ENCODE measurements at regions not wholly inside any gene's neighbourhood (a gene's known extent, or its start where the extent isn't known, plus 50 kb on each side); places are given as distances from the start of the nearest gene placed in this dataset.

DNA sequence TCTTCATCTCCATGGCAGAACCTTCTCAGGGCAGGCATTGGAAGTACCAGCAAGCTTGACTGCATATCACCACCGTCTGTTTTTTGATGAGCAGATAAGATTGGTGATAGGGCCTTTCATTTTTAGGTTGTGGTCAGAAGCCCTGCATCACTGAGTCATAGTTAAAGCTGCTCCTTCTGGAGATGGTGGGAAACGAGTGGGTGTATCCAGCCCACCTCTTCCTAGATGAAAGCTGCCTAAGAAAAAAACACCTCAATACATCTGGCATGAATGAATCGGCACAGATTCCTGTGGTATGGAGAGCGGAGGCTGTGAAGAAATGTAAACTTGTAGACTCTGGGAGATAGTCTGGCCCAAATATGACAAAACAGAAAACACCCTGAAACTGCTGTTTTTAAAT is 248.7 kb upstream of the EGLN3 start:
- Histone ChIP-seq H3K36me3 (no peaks in the 10 kb centered on the region), H3K27me3 (no peaks in the 10 kb centered on the region), H3K9me3 (no peaks in the 10 kb centered on the region), H3K4me1 (no peaks in the 10 kb centered on the region), H3K4me3 (no peak overlapping the region), H3K27ac (no peak overlapping the region)
- TF ChIP-seq, protein P1, sequence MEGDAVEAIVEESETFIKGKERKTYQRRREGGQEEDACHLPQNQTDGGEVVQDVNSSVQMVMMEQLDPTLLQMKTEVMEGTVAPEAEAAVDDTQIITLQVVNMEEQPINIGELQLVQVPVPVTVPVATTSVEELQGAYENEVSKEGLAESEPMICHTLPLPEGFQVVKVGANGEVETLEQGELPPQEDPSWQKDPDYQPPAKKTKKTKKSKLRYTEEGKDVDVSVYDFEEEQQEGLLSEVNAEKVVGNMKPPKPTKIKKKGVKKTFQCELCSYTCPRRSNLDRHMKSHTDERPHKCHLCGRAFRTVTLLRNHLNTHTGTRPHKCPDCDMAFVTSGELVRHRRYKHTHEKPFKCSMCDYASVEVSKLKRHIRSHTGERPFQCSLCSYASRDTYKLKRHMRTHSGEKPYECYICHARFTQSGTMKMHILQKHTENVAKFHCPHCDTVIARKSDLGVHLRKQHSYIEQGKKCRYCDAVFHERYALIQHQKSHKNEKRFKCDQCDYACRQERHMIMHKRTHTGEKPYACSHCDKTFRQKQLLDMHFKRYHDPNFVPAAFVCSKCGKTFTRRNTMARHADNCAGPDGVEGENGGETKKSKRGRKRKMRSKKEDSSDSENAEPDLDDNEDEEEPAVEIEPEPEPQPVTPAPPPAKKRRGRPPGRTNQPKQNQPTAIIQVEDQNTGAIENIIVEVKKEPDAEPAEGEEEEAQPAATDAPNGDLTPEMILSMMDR (IDR thresholded peaks at IDR 0.05), result no peak
- no peak for DNase-seq (ENCODE audit: low spot score)

DNA sequence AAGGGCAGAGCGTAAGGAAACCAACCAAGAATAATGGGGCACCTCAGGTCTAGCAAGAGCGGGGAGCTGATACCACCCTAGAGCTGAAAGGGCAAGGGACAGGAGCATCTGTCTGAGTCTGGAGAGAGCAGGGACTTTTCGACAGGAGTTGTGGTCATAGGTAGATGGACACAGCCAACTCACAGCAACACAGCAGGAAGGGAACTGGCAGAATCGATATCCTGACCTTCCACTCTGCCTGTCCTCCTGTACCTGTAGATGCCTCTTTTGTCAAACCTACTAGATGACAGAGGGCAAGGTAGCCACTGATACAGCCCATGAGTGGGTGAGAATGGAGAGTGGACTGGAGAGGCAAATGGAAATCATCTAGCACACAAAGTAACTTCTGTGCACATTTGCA is 247.2 kb upstream of the EGLN3 start:
- H3K4me1 ChIP-seq, result no peaks in the 10 kb centered on the region
- H3K27me3 ChIP-seq, result no peaks in the 10 kb centered on the region
- H3K9me3 ChIP-seq, result no peaks in the 10 kb centered on the region
- TF ChIP-seq, protein P1 (IDR thresholded peaks at IDR 0.05), result no peak
- DNase-seq (ENCODE audit: low spot score), result no peak
- no peaks in the 10 kb centered on the region for H3K36me3 ChIP-seq
- H3K4me3 ChIP-seq, result no peak overlapping the region
- H3K27ac ChIP-seq, result no peak overlapping the region

DNA sequence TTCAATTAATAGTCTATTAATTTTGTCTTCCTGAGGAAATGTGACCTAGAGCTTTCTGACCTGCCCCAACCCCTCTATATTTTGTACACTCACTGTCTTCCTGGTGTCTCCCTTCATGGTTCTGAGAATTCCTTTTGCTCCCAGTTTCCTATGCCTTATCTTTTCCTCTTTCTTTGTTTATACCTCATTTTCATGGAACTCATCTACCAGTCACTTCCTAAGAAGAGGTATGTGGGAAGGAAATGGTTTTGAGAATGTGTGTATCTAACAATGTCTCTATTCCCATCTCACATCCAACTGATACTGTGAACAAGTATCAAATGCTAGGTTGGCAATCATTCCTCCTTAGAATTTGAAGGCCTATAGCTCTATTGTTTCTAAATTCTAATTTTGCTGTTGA is 245.1 kb upstream of the EGLN3 start:
- Histone ChIP-seq H3K9me3 (no peaks in the 10 kb centered on the region), H3K4me3 (no peak overlapping the region), H3K27me3 (no peaks in the 10 kb centered on the region), H3K36me3 (no peaks in the 10 kb centered on the region), H3K4me1 (no peaks in the 10 kb centered on the region), H3K27ac (no peak overlapping the region)
- TF ChIP-seq, protein P1 (IDR thresholded peaks at IDR 0.05), result no peak
- no peak for DNase-seq (ENCODE audit: low spot score)

DNA sequence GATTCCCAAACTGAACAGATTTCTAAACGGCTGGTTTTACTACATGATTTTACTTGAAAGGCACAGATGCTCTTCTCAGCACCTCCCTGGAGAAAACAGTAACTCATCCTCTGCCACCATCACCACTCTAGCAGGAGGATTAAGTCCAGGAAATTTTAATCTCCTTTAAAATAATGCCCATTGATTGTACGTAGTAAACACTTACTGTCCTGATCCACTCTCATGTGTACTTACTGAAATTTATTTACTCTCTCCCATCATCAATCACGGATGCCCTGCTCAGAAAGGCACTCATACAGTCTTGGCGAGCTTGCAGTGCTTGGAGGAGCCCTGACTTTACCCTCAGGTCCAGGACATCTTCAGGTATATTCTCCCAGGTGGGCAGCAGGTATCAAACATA is 239.8 kb upstream of the EGLN3 start:
- Histone ChIP-seq H3K4me1 (no peaks in the 10 kb centered on the region), H3K27me3 (no peaks in the 10 kb centered on the region), H3K4me3 (no peak overlapping the region), H3K27ac (no peak overlapping the region), H3K36me3 (no peaks in the 10 kb centered on the region), H3K9me3 (no peaks in the 10 kb centered on the region)
- DNase-seq (ENCODE audit: low spot score), result no peak
- TF ChIP-seq, protein P1 (IDR thresholded peaks at IDR 0.05), result no peak

DNA sequence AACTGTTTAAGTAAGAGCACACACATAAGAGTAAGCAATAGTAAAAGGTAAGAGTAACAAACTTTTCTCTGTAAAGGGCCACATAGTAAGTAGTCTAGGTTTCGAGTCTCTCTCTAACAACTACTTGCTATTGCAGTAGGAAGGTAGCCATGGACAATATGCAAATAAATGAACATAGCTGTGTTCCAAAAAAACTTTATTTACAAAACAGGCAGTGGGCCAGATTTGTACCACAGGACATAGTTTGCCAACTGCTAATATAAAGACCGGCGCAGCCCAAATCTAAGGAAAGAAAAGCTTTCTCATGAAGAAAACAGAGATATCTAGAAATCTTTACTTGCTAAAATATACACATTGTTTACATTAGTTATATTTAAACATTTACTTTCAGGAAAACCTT is 239.0 kb upstream of the EGLN3 start:
- Histone ChIP-seq H3K4me3 (no peak overlapping the region), H3K27ac (no peak overlapping the region), H3K36me3 (no peaks in the 10 kb centered on the region), H3K9me3 (no peaks in the 10 kb centered on the region), H3K27me3 (no peaks in the 10 kb centered on the region), H3K4me1 (no peaks in the 10 kb centered on the region)
- DNase-seq (ENCODE audit: low spot score), result no peak
- TF ChIP-seq, protein P1 (IDR thresholded peaks at IDR 0.05), result no peak

DNA sequence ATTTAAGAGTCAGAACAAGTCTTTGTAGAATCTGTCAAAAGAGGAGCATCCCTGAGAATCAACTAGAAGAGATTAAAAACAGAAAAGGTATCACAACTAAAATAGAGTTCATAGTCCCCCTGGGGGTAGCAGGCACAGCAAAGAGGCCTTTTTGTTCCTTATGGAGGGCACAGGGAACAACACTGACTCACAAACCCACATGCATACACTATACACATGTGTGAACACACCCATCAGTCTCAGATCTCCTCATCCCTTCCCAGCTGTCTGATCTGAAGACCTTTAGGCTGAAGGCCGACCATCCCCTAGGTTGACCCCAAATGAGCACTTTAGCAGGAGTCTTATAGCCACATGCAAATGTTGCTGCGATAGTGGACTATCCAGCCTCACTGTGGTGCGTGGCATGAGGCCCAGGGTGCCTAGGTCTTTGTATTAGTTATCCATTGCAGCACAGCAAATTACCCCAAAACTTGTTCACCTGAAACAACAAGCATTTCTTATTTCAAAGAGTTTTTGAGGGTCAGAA is 236.7 kb upstream of the EGLN3 start:
- TF ChIP-seq, protein P1 (IDR thresholded peaks at IDR 0.05), result no peak
- Histone ChIP-seq H3K27ac (no peak overlapping the region), H3K4me1 (no peaks in the 10 kb centered on the region), H3K36me3 (no peaks in the 10 kb centered on the region), H3K4me3 (no peak overlapping the region), H3K9me3 (no peaks in the 10 kb centered on the region), H3K27me3 (no peaks in the 10 kb centered on the region)
- no peak for DNase-seq (ENCODE audit: low spot score)
